ENCODE measurements at regions not wholly inside any gene's neighbourhood (a gene's known extent, or its start where the extent isn't known, plus 50 kb on each side); places are given as distances from the start of the nearest gene placed in this dataset.
"Not testable (repeated sequence)": the region's sequence is repeated elsewhere in the genome, so short reads cannot be mapped to it uniquely, and the experiment has no call there.

DNA sequence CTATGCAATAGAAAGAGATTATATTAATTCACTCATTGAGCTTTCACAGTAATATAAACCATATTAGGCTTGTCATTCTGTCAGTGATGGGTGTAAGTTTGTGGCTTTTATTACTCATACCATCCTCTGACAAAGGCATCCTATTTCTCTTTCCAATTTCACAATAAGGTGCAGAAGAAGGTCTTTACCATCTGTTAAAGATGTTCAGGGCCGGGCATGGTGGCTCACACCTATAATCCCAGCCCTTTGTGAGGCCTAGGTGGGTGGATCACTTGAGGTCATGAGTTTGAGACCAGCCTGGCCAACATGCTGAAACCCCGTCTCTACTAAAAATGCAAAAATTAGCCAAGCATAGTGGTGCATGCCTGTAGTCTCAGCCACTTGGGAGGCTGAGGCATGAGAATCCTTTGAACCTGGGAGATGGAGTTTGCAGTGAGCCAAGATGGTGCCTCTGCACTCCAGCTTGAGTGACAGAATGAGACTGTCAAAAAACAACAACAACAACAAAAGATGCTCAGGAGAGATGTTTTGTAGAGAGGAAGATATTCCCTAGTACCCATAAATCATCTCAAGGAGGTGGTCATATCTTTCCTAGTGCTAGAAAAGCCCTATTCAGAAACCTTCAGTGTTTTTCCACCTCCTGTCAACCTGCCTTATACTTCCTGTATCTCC is 56.0 kb downstream of the PPIAL4G start:
- TF ChIP-seq, protein P1, sequence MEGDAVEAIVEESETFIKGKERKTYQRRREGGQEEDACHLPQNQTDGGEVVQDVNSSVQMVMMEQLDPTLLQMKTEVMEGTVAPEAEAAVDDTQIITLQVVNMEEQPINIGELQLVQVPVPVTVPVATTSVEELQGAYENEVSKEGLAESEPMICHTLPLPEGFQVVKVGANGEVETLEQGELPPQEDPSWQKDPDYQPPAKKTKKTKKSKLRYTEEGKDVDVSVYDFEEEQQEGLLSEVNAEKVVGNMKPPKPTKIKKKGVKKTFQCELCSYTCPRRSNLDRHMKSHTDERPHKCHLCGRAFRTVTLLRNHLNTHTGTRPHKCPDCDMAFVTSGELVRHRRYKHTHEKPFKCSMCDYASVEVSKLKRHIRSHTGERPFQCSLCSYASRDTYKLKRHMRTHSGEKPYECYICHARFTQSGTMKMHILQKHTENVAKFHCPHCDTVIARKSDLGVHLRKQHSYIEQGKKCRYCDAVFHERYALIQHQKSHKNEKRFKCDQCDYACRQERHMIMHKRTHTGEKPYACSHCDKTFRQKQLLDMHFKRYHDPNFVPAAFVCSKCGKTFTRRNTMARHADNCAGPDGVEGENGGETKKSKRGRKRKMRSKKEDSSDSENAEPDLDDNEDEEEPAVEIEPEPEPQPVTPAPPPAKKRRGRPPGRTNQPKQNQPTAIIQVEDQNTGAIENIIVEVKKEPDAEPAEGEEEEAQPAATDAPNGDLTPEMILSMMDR (conservative IDR thresholded peaks at IDR 0.05; ENCODE audit: low read depth, low read length), result not testable (repeated sequence)
- not testable (repeated sequence) for TF ChIP-seq EZH2 (IDR thresholded peaks at IDR 0.05; ENCODE audit: borderline replicate concordance, low read depth, low read length, poor library complexity, severe bottlenecking)
